ENCODE measurements at regions not wholly inside any gene's neighbourhood (a gene's known extent, or its start where the extent isn't known, plus 50 kb on each side); places are given as distances from the start of the nearest gene placed in this dataset.

DNA sequence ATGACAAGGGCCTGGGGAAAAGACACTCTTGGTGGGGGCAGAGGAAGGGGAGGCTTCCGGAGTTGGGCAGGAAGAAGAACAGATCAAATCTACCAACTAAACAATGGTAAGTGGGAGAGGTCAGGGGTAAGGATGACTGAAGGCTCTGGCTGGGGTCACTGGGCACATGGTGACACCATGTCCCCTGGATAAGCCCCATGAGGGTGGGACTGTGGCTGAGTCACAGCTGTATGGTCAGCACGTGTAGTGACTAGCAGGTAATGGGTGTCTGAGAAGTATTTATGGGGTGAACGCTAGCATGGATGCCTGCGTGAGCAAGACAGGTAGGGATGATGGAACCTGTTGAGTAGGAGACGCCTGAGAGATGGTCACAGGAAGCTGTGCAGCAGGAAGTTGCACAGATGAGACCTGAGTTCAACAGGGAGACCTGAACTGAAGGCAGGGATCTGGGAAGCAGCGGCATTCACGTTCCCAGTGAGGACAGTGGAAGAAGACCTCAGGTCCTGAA lies 64.5 kb upstream of the SNX9 start:
- ChIA-PET RAD21 (ENCODE audit: low non-redundant PET in 1 of 2, low total read pairs in 2 of 2, uncharacterized antibody in 2 of 2, unreplicated experiment in 2 of 2) (no interaction called here), CTCF (interaction anchor here (6.5 kb wide), 1 partner anchor 115 kb away, joined by 31 read pairs; no protein-coding TSS in a partner anchor), POLR2A (no interaction called here)
- BruUV-seq (replicated peaks), result no TSS peak
- Histone ChIP-seq H3K4me2 (ENCODE audit: low read length) (0 out of 2 replicates have a peak overlapping the region, but pooled peaks have one; percentile 3), H2AFZ (ENCODE audit: low read depth, low read length, poor library complexity, severe bottlenecking) (no peak overlapping the region), H3K9me3 (ENCODE audit: control insufficient read depth in 1 of 2, insufficient read depth in 1 of 2, low read depth in 1 of 2, low read length in 2 of 2) (no peaks in the 10 kb centered on the region), H3K4me1 (ENCODE audit: control insufficient read depth in 1 of 2, insufficient read depth in 2 of 2, low read length in 2 of 2) (peaks cover 32 to 66% of the 10 kb centered on the region in 2 experiments), H4K20me1 (ENCODE audit: insufficient read depth) (no peaks in the 10 kb centered on the region), H3K9me2 (ENCODE audit: insufficient read depth) (no peaks in the 10 kb centered on the region), H3K27ac (ENCODE audit: low read depth, low read length) (no peak overlapping the region), H3K36me3 (ENCODE audit: control insufficient read depth in 1 of 2, insufficient read depth in 2 of 2, low read length in 2 of 2) (no peaks in the 10 kb centered on the region), H3K9ac (ENCODE audit: low read length) (no peak overlapping the region), H3K4me3 (replicated peaks in 1 of 2; ENCODE audit: low read depth in 1 of 2, low read length in 2 of 2) (no peak overlapping the region), H3K27me3 (ENCODE audit: insufficient read depth, low read length) (no peaks in the 10 kb centered on the region), H3K79me2 (ENCODE audit: insufficient read depth, low read length) (no peaks in the 10 kb centered on the region)
- ATAC-seq, result no peak
- intact Hi-C loops (cut with micrococcal nuclease), result loop anchor here (5.0 kb wide), 1 partner anchor 374 kb away; no protein-coding TSS in a partner anchor
- TF ChIP-seq, protein P1, sequence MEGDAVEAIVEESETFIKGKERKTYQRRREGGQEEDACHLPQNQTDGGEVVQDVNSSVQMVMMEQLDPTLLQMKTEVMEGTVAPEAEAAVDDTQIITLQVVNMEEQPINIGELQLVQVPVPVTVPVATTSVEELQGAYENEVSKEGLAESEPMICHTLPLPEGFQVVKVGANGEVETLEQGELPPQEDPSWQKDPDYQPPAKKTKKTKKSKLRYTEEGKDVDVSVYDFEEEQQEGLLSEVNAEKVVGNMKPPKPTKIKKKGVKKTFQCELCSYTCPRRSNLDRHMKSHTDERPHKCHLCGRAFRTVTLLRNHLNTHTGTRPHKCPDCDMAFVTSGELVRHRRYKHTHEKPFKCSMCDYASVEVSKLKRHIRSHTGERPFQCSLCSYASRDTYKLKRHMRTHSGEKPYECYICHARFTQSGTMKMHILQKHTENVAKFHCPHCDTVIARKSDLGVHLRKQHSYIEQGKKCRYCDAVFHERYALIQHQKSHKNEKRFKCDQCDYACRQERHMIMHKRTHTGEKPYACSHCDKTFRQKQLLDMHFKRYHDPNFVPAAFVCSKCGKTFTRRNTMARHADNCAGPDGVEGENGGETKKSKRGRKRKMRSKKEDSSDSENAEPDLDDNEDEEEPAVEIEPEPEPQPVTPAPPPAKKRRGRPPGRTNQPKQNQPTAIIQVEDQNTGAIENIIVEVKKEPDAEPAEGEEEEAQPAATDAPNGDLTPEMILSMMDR (IDR thresholded peaks at IDR 0.05 in 2 of 3, conservative IDR thresholded peaks at IDR 0.05 in 1 of 3; ENCODE audit: borderline replicate concordance in 1 of 3, insufficient read depth in 1 of 3, low read depth in 2 of 3, low read length in 2 of 3), result no peak
- TF ChIP-seq EZH2 (IDR thresholded peaks at IDR 0.05), result no peak
- no peak for TF ChIP-seq RAD21 (IDR thresholded peaks at IDR 0.05; ENCODE audit: low read depth)
- TF ChIP-seq TCF7L2 (IDR thresholded peaks at IDR 0.05; ENCODE audit: borderline replicate concordance, extremely low read depth, insufficient read depth, insufficient read length), result no peak
- TF ChIP-seq POLR2A (IDR thresholded peaks at IDR 0.05; ENCODE audit: borderline replicate concordance, extremely low read depth, insufficient read depth, insufficient read length), result no peak
- no peak for TF ChIP-seq SRF (IDR thresholded peaks at IDR 0.05; ENCODE audit: low read depth)
- no peak for DNase-seq (ENCODE audit: low read depth, low spot score)

DNA sequence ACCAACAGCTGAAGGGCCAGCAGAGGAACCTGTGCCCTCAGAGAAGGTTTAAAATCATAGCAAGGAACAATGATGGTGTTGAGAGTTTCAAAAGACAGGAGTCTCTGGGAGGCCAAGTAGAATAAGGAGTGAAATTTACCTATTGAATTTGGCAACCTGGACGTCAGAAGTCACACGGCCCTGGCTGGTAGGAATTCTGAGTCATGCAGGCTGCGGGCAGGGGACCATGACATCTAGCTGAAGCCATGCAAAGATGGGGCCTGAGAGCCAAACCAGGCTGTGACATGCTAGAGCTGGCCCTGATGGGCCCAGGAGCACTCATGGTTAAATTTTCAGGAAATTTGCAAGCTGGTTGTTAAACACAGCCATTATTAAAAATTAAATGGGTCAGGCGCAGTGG lies 64.0 kb upstream of the SNX9 start:
- H4K20me1 ChIP-seq (ENCODE audit: insufficient read depth), result no peaks in the 10 kb centered on the region
- peaks cover 37 to 70% of the 10 kb centered on the region in 2 experiments for H3K4me1 ChIP-seq (ENCODE audit: control insufficient read depth in 1 of 2, insufficient read depth in 2 of 2, low read length in 2 of 2)
- DNase-seq (ENCODE audit: low read depth, low spot score) (no peak), ATAC-seq (no peak)
- H2AFZ ChIP-seq (ENCODE audit: low read depth, low read length, poor library complexity, severe bottlenecking), result no peak overlapping the region
- no peaks in the 10 kb centered on the region for H3K79me2 ChIP-seq (ENCODE audit: insufficient read depth, low read length)
- intact Hi-C loops (cut with micrococcal nuclease), result loop anchor here (5.0 kb wide), 1 partner anchor 373 kb away; no protein-coding TSS in a partner anchor
- ChIA-PET CTCF (interaction anchor here (6.5 kb wide), 1 partner anchor 114 kb away, joined by 31 read pairs; no protein-coding TSS in a partner anchor), POLR2A (interaction anchor here (0.6 kb wide), 1 partner anchor 11 kb away, joined by 3 read pairs; no protein-coding TSS in a partner anchor), RAD21 (ENCODE audit: low non-redundant PET in 1 of 2, low total read pairs in 2 of 2, uncharacterized antibody in 2 of 2, unreplicated experiment in 2 of 2) (no interaction called here)
- H3K9ac ChIP-seq (ENCODE audit: low read length), result no peak overlapping the region
- H3K27me3 ChIP-seq (ENCODE audit: insufficient read depth, low read length), result no peaks in the 10 kb centered on the region
- no peaks in the 10 kb centered on the region for H3K9me2 ChIP-seq (ENCODE audit: insufficient read depth)
- no peak overlapping the region for H3K4me3 ChIP-seq (replicated peaks in 1 of 2; ENCODE audit: low read depth in 1 of 2, low read length in 2 of 2)
- no peak overlapping the region for H3K27ac ChIP-seq (ENCODE audit: low read depth, low read length)
- H3K4me2 ChIP-seq (ENCODE audit: low read length), result 0 out of 2 replicates have a peak overlapping the region, but pooled peaks have one; percentile 3
- no peaks in the 10 kb centered on the region for H3K36me3 ChIP-seq (ENCODE audit: control insufficient read depth in 1 of 2, insufficient read depth in 2 of 2, low read length in 2 of 2)
- BruUV-seq (replicated peaks), result no TSS peak
- no peaks in the 10 kb centered on the region for H3K9me3 ChIP-seq (ENCODE audit: control insufficient read depth in 1 of 2, insufficient read depth in 1 of 2, low read depth in 1 of 2, low read length in 2 of 2)
- no peak for TF ChIP-seq ZFX (IDR thresholded peaks at IDR 0.05)
- TF ChIP-seq CBX3 (IDR thresholded peaks at IDR 0.05; ENCODE audit: low read depth), result no peak
- TF ChIP-seq, protein P1 (IDR thresholded peaks at IDR 0.05 in 2 of 3, conservative IDR thresholded peaks at IDR 0.05 in 1 of 3; ENCODE audit: borderline replicate concordance in 1 of 3, insufficient read depth in 1 of 3, low read depth in 2 of 3, low read length in 2 of 3), result no peak
- TF ChIP-seq, protein P2, sequence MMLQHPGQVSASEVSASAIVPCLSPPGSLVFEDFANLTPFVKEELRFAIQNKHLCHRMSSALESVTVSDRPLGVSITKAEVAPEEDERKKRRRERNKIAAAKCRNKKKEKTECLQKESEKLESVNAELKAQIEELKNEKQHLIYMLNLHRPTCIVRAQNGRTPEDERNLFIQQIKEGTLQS (IDR thresholded peaks at IDR 0.05), result no peak
- no peak for TF ChIP-seq JUND (IDR thresholded peaks at IDR 0.05)
- no peak for TF ChIP-seq POLR2A (IDR thresholded peaks at IDR 0.05; ENCODE audit: borderline replicate concordance, extremely low read depth, insufficient read depth, insufficient read length)
- TF ChIP-seq SIN3A (IDR thresholded peaks at IDR 0.05; ENCODE audit: low read depth), result no peak
- TF ChIP-seq TCF7L2 (IDR thresholded peaks at IDR 0.05; ENCODE audit: borderline replicate concordance, extremely low read depth, insufficient read depth, insufficient read length), result no peak
- TF ChIP-seq EGR1 (IDR thresholded peaks at IDR 0.05; ENCODE audit: low read depth), result no peak
- TF ChIP-seq SRF (IDR thresholded peaks at IDR 0.05; ENCODE audit: low read depth), result no peak
- no peak for TF ChIP-seq FOSL1 (IDR thresholded peaks at IDR 0.05; ENCODE audit: low read depth)
- no peak for TF ChIP-seq EZH2 (IDR thresholded peaks at IDR 0.05)

Measured in HCT116 (cell line).